Kidney tubule cell (primary cell): ENCODE measurements at regions not wholly inside any gene's neighbourhood (a gene's known extent, or its start where the extent isn't known, plus 50 kb on each side); places are given as distances from the start of the nearest gene placed in this dataset.
A peak's percentile ranks its signal among the peaks of the same experiment; 100 is the strongest.

Experiments used
- DNase-seq: peaks from one replicate; pipeline ENCODE4 v3.0.0-alpha.2; 2018; ENCODE audit warnings: low spot score

GRCh38 chr1:60431593-60431992 is 358.0 kb upstream of the C1orf87 start:
- DNase-seq: no peak

- DNase-seq: no peak
Observed at GRCh38 chr1:60430375-60430774, 356.8 kb upstream of the C1orf87 start.

- DNase-seq: no peak
Observed at GRCh38 chr1:60428127-60428526, 354.6 kb upstream of the C1orf87 start.

GRCh38 chr1:60427701-60428100 is 354.1 kb upstream of the C1orf87 start:
- no peak for DNase-seq

- peak; percentile 52 for DNase-seq
Observed at GRCh38 chr1:60427194-60427593, 353.6 kb upstream of the C1orf87 start.

- peak; percentile 14 for DNase-seq
Observed at GRCh38 chr1:60425528-60425927, 352.0 kb upstream of the C1orf87 start.

- no peak for DNase-seq
Observed at GRCh38 chr1:60423146-60423780, 349.7 kb upstream of the C1orf87 start.

- no peak for DNase-seq
Observed at GRCh38 chr1:60421965-60422364, 348.4 kb upstream of the C1orf87 start.

GRCh38 chr1:60419023-60419422 is 345.5 kb upstream of the C1orf87 start:
- no peak for DNase-seq

- DNase-seq: no peak
Observed at GRCh38 chr1:60415696-60416095, 342.1 kb upstream of the C1orf87 start.

- DNase-seq: no peak
Observed at GRCh38 chr1:60413091-60413490, 339.5 kb upstream of the C1orf87 start.

- no peak for DNase-seq
Observed at GRCh38 chr1:60411591-60411990, 338.0 kb upstream of the C1orf87 start.

GRCh38 chr1:60402816-60403215 is 329.2 kb upstream of the C1orf87 start:
- no peak for DNase-seq

GRCh38 chr1:60402216-60402615 is 328.6 kb upstream of the C1orf87 start:
- DNase-seq: no peak

GRCh38 chr1:60394436-60394835 is 320.9 kb upstream of the C1orf87 start:
- no peak for DNase-seq

GRCh38 chr1:60390593-60391282 is 317.2 kb upstream of the C1orf87 start:
- DNase-seq: peak; percentile 4

- DNase-seq: peak; percentile 11
Observed at GRCh38 chr1:60388092-60388987, 314.8 kb upstream of the C1orf87 start.

- no peak for DNase-seq
Observed at GRCh38 chr1:60387175-60387574, 313.6 kb upstream of the C1orf87 start.

- no peak for DNase-seq
Observed at GRCh38 chr1:60386249-60386648, 312.7 kb upstream of the C1orf87 start.

GRCh38 chr1:60376196-60376595 is 302.6 kb upstream of the C1orf87 start:
- DNase-seq: no peak

- no peak for DNase-seq
Observed at GRCh38 chr1:60374537-60374936, 301.0 kb upstream of the C1orf87 start.

GRCh38 chr1:60367532-60367931 is 294.0 kb upstream of the C1orf87 start:
- DNase-seq: no peak

GRCh38 chr1:60359431-60359830 is 285.9 kb upstream of the C1orf87 start:
- DNase-seq: no peak
